HepG2 (cell line): ENCODE measurements at regions not wholly inside any gene's neighbourhood (a gene's known extent, or its start where the extent isn't known, plus 50 kb on each side); places are given as distances from the start of the nearest gene placed in this dataset.

Experiments used
- ETV6 ChIP-seq: sonication (generic); formaldehyde crosslinking; conservative IDR thresholded peaks from 2 replicates; pipeline ENCODE4 v1.4.0; 2020; ENCODE audit warnings: missing genetic modification reagents
- NBN ChIP-seq: fragments of 450-650 bp; conservative IDR thresholded peaks from 2 replicates; pipeline ENCODE4 v1.6.1; 2017
- PCBP2 ChIP-seq: fragments of 200-400 bp; formaldehyde crosslinking; optimal IDR thresholded peaks from 2 replicates; pipeline ENCODE3; 2018; ENCODE audit warnings: low read length, low read depth; ENCODE audit not compliant: poor library complexity, severe bottlenecking
- TF ChIP-seq, protein P1 (sequence below): IDR thresholded peaks from 2 replicates; pipeline ENCODE4 v1.6.1; 2012; ENCODE audit warnings: inconsistent platforms

DNA sequence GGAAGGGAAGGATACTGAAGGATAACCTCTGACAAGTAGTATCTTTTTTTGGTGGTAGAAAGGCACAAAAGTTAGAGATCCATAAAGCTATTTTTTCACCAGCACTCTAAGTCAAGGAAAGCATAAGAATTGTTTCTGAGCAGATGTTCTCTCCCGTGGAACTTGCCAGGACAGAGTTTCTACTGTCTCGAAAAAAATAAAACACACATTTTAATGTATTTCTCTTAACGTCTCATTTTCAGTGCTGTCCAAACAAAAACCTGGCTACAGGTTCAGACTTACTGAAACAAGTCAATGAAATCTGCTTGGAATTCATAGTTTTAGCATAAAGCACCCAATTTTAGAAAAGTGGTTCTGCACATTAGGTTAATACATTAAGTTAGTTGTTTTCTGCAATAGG lies 338.3 kb downstream of the LTN1 start:
- TF ChIP-seq ETV6, result no peak
- TF ChIP-seq PCBP2, result no peak
- TF ChIP-seq, protein P1, sequence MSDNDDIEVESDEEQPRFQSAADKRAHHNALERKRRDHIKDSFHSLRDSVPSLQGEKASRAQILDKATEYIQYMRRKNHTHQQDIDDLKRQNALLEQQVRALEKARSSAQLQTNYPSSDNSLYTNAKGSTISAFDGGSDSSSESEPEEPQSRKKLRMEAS, result no peak
- TF ChIP-seq NBN, result no peak
